SK-N-SH treated with all-trans-retinoic acid at 6 μM for 48 hours (cell line): ENCODE measurements at regions not wholly inside any gene's neighbourhood (a gene's known extent, or its start where the extent isn't known, plus 50 kb on each side); places are given as distances from the start of the nearest gene placed in this dataset.

Source experiments
- ATAC-seq: fragments of 200-7000 bp; cut with Tn5 transposase; 3 replicates; pipeline ENCODE4 v1.9.1; 2020; ENCODE audit warnings: mild to moderate bottlenecking, moderate library complexity
- ARNTL ChIP-seq: fragments of 450-650 bp; formaldehyde crosslinking; IDR thresholded peaks from 2 replicates; pipeline ENCODE4 v1.5.0; 2020; ENCODE audit warnings: low read depth, mild to moderate bottlenecking, moderate library complexity, borderline replicate concordance
- BACH2 ChIP-seq: fragments of 250-450 bp; sonication (Bioruptor Pico); IDR thresholded peaks from 2 replicates; pipeline ENCODE4 v1.9.0; 2021; ENCODE audit warnings: mild to moderate bottlenecking, borderline replicate concordance
- CSDC2 ChIP-seq: fragments of 250-450 bp; sonication (Bioruptor Pico); IDR thresholded peaks from 2 replicates; pipeline ENCODE4 v1.5.0; 2020; ENCODE audit warnings: mild to moderate bottlenecking, moderate library complexity
- ESRRG ChIP-seq: fragments of 250-450 bp; sonication (Bioruptor Pico); IDR thresholded peaks from 2 replicates; pipeline ENCODE4 v1.6.1; 2021; ENCODE audit warnings: mild to moderate bottlenecking
- GLIS3 ChIP-seq: fragments of 250-450 bp; sonication (Bioruptor Pico); IDR thresholded peaks from 2 replicates; pipeline ENCODE4 v1.5.0; 2020; ENCODE audit warnings: mild to moderate bottlenecking, moderate library complexity
- ISL1 ChIP-seq: fragments of 250-450 bp; sonication (Bioruptor Pico); IDR thresholded peaks from 2 replicates; pipeline ENCODE4 v2.1.2; 2022; ENCODE audit warnings: mild to moderate bottlenecking, moderate library complexity
- OSR1 ChIP-seq: fragments of 250-450 bp; sonication (Bioruptor Pico); IDR thresholded peaks from 2 replicates; pipeline ENCODE4 v1.8.0; 2022; ENCODE audit warnings: moderate library complexity, mild to moderate bottlenecking, inconsistent platforms
- PATZ1 ChIP-seq: fragments of 250-450 bp; sonication (Bioruptor Pico); IDR thresholded peaks from 2 replicates; pipeline ENCODE4 v1.8.0; 2020; ENCODE audit warnings: mild to moderate bottlenecking, moderate library complexity, borderline replicate concordance
- POU6F1 ChIP-seq: fragments of 250-450 bp; sonication (Bioruptor Pico); IDR thresholded peaks from 2 replicates; pipeline ENCODE4 v1.8.0; 2021; ENCODE audit warnings: low read depth, mild to moderate bottlenecking, moderate library complexity, borderline replicate concordance
- PPARA ChIP-seq: fragments of 250-450 bp; sonication (Bioruptor Pico); IDR thresholded peaks from 2 replicates; pipeline ENCODE4 v1.5.0; 2020; ENCODE audit warnings: mild to moderate bottlenecking, borderline replicate concordance
- RARB ChIP-seq: fragments of 250-450 bp; sonication (Bioruptor Pico); IDR thresholded peaks from 2 replicates; pipeline ENCODE4 v1.8.0; 2021; ENCODE audit warnings: mild to moderate bottlenecking, moderate library complexity
- SNAI2 ChIP-seq: fragments of 250-450 bp; sonication (Bioruptor Pico); IDR thresholded peaks from 2 replicates; pipeline ENCODE4 v1.5.0; 2020; ENCODE audit warnings: mild to moderate bottlenecking, moderate library complexity
- TCF4 ChIP-seq: fragments of 250-450 bp; sonication (Bioruptor Pico); IDR thresholded peaks from 2 replicates; pipeline ENCODE4 v1.8.0; 2021; ENCODE audit warnings: mild to moderate bottlenecking, moderate library complexity, borderline replicate concordance
- TOX ChIP-seq: fragments of 250-450 bp; sonication (Bioruptor Pico); IDR thresholded peaks from 2 replicates; pipeline ENCODE4 v1.8.0; 2021; ENCODE audit warnings: mild to moderate bottlenecking, moderate library complexity, borderline replicate concordance
- ZC3H10 ChIP-seq: fragments of 250-450 bp; sonication (Bioruptor Pico); IDR thresholded peaks from 2 replicates; pipeline ENCODE4 v1.5.1; 2021; ENCODE audit warnings: mild to moderate bottlenecking, moderate library complexity
- ZFP3 ChIP-seq: fragments of 250-450 bp; sonication (Bioruptor Pico); IDR thresholded peaks from 2 replicates; pipeline ENCODE4 v1.5.0; 2020; ENCODE audit warnings: mild to moderate bottlenecking, moderate library complexity
- ZFP30 ChIP-seq: fragments of 450-650 bp; formaldehyde crosslinking; IDR thresholded peaks from 2 replicates; pipeline ENCODE4 v1.5.0; 2022; ENCODE audit warnings: mild to moderate bottlenecking, moderate library complexity
- ZNF565 ChIP-seq: fragments of 450-650 bp; formaldehyde crosslinking; conservative IDR thresholded peaks from 2 replicates; pipeline ENCODE4 v1.5.0; 2020; ENCODE audit warnings: low read depth, mild to moderate bottlenecking, moderate library complexity
- ZNF70 ChIP-seq: fragments of 450-650 bp; formaldehyde crosslinking; IDR thresholded peaks from 2 replicates; pipeline ENCODE4 v1.5.0; 2020; ENCODE audit warnings: mild to moderate bottlenecking, moderate library complexity
- ZNF8 ChIP-seq: fragments of 450-650 bp; formaldehyde crosslinking; IDR thresholded peaks from 2 replicates; pipeline ENCODE4 v1.5.0; 2020; ENCODE audit warnings: mild to moderate bottlenecking, moderate library complexity
- TF ChIP-seq, protein P1 (sequence below): fragments of 250-450 bp; sonication (Bioruptor Pico); IDR thresholded peaks from 2 replicates; pipeline ENCODE4 v1.5.0; 2020; ENCODE audit warnings: mild to moderate bottlenecking, moderate library complexity
- TF ChIP-seq, protein P2 (sequence below): fragments of 250-450 bp; sonication (Bioruptor Pico); IDR thresholded peaks from 2 replicates; pipeline ENCODE4 v1.5.1; 2021; ENCODE audit warnings: mild to moderate bottlenecking, moderate library complexity

DNA sequence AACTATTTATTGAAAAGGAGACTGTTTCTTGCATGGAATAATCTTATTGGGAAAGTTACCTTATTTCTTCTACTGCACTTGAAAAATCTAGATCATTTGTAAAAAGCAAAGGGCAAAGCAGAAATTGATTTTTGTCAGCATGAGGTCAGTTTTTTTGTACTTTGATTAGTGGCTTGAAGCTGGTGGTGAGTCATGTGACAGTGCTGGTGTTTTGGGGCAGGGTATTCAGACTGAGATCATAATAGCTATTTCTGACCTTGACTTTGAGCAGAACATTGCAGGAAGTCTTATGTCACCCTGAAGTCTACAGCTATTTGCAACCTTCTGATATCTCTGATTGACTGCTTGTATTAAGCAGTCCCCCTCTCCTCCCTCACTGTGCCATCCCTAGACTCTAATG is 66.3 kb upstream of the SORCS3 start:
- TF ChIP-seq GLIS3 (no peak), TCF4 (CRISPR knock-in tag) (no peak), PPARA (CRISPR knock-in tag) (no peak), POU6F1 (CRISPR knock-in tag) (no peak), TOX (no peak), ZFP30 (CRISPR knock-in tag) (no peak), ZNF565 (CRISPR knock-in tag) (no peak), ZFP3 (CRISPR knock-in tag) (no peak), ZC3H10 (CRISPR knock-in tag) (no peak), ESRRG (CRISPR knock-in tag) (no peak), OSR1 (no peak)
- TF ChIP-seq, protein P1, sequence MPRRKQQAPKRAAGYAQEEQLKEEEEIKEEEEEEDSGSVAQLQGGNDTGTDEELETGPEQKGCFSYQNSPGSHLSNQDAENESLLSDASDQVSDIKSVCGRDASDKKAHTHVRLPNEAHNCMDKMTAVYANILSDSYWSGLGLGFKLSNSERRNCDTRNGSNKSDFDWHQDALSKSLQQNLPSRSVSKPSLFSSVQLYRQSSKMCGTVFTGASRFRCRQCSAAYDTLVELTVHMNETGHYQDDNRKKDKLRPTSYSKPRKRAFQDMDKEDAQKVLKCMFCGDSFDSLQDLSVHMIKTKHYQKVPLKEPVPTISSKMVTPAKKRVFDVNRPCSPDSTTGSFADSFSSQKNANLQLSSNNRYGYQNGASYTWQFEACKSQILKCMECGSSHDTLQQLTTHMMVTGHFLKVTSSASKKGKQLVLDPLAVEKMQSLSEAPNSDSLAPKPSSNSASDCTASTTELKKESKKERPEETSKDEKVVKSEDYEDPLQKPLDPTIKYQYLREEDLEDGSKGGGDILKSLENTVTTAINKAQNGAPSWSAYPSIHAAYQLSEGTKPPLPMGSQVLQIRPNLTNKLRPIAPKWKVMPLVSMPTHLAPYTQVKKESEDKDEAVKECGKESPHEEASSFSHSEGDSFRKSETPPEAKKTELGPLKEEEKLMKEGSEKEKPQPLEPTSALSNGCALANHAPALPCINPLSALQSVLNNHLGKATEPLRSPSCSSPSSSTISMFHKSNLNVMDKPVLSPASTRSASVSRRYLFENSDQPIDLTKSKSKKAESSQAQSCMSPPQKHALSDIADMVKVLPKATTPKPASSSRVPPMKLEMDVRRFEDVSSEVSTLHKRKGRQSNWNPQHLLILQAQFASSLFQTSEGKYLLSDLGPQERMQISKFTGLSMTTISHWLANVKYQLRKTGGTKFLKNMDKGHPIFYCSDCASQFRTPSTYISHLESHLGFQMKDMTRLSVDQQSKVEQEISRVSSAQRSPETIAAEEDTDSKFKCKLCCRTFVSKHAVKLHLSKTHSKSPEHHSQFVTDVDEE (CRISPR knock-in tag): no peak
- no peak for ATAC-seq

GRCh38 chr10:104576611-104577010 is 64.5 kb upstream of the SORCS3 start:
- no peak for TF ChIP-seq ZFP3 (CRISPR knock-in tag)
- TF ChIP-seq SNAI2 (CRISPR knock-in tag): no peak
- TF ChIP-seq ZFP30 (CRISPR knock-in tag): no peak
- no peak for ATAC-seq

- no peak for ATAC-seq
- TF ChIP-seq, protein P1 (CRISPR knock-in tag): no peak
- TF ChIP-seq ZFP3 (CRISPR knock-in tag): no peak
- no peak for TF ChIP-seq ZNF70 (CRISPR knock-in tag)
- TF ChIP-seq ARNTL (CRISPR knock-in tag): no peak
- no peak for TF ChIP-seq ZNF8 (CRISPR knock-in tag)
- TF ChIP-seq RARB: no peak
- no peak for TF ChIP-seq POU6F1 (CRISPR knock-in tag)
- TF ChIP-seq PATZ1 (CRISPR knock-in tag): no peak
- TF ChIP-seq ZNF565 (CRISPR knock-in tag): no peak
- no peak for TF ChIP-seq ZFP30 (CRISPR knock-in tag)
- no peak for TF ChIP-seq TCF4 (CRISPR knock-in tag)
- TF ChIP-seq, protein P2, sequence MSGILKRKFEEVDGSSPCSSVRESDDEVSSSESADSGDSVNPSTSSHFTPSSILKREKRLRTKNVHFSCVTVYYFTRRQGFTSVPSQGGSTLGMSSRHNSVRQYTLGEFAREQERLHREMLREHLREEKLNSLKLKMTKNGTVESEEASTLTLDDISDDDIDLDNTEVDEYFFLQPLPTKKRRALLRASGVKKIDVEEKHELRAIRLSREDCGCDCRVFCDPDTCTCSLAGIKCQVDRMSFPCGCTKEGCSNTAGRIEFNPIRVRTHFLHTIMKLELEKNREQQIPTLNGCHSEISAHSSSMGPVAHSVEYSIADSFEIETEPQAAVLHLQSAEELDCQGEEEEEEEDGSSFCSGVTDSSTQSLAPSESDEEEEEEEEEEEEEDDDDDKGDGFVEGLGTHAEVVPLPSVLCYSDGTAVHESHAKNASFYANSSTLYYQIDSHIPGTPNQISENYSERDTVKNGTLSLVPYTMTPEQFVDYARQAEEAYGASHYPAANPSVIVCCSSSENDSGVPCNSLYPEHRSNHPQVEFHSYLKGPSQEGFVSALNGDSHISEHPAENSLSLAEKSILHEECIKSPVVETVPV (CRISPR knock-in tag): no peak
- no peak for TF ChIP-seq ISL1 (CRISPR knock-in tag)
- TF ChIP-seq CSDC2 (CRISPR knock-in tag): no peak
- TF ChIP-seq BACH2 (CRISPR knock-in tag): no peak
- no peak for TF ChIP-seq ZC3H10 (CRISPR knock-in tag)
Measured at GRCh38 chr10:104577163-104577562, 63.9 kb upstream of the SORCS3 start.
